Common myeloid progenitor, CD34-positive (primary cell): ENCODE measurements at regions not wholly inside any gene's neighbourhood (a gene's known extent, or its start where the extent isn't known, plus 50 kb on each side); places are given as distances from the start of the nearest gene placed in this dataset.

Experiments used
- CTCF ChIA-PET: fragments of 350-600 bp; sonication (Branson Sonifier 250); formaldehyde crosslinking; loops from one replicate; lab custom pipeline; 2021; ENCODE audit warnings: antibody characterized with exemption; lab: Charles Lee
- POLR2A ChIA-PET: fragments of 350-600 bp; sonication (Branson Sonifier 250); formaldehyde crosslinking; loops from one replicate; lab custom pipeline; 2021; ENCODE audit warnings: antibody characterized with exemption; lab: Charles Lee
- DNase-seq, 3 donors: peaks; one replicate each; pipeline versions ENCODE4 v3.0.0 to v3.0.0-alpha.2; 2013
- H3K27ac ChIP-seq, 2 experiments: 1 replicate in 1 of 2; 2 replicates in 1 of 2; pipeline ENCODE4 v1.7.0; 2013; ENCODE audit warnings: inconsistent platforms in 2 of 2, low read length in 2 of 2, mild to moderate bottlenecking in 2 of 2, low read depth in 1 of 2, moderate library complexity in 1 of 2; ENCODE audit not compliant: severe bottlenecking in 2 of 2, insufficient read depth in 1 of 2, poor library complexity in 1 of 2
- H3K27me3 ChIP-seq, 5 experiments: replicated peaks in 2 of 5; 1 replicate in 3 of 5; 2 replicates in 2 of 5; pipeline versions ENCODE4 v1.6.1 to v1.7.0; 2013; ENCODE audit warnings: low read length in 4 of 5, mild to moderate bottlenecking in 2 of 5, moderate library complexity in 2 of 5, inconsistent platforms in 1 of 5; ENCODE audit not compliant: insufficient read depth in 5 of 5, control insufficient read depth in 4 of 5
- H3K36me3 ChIP-seq, 4 experiments: 1 replicate in 2 of 4; 2 replicates in 2 of 4; pipeline versions ENCODE4 v1.6.1 to v1.7.0; 2013; ENCODE audit warnings: low read length in 3 of 4, control low read depth in 1 of 4, mild to moderate bottlenecking in 1 of 4; ENCODE audit not compliant: control insufficient read depth in 4 of 4, insufficient read depth in 4 of 4
- H3K4me1 ChIP-seq, 4 experiments: 1 replicate in 3 of 4; 2 replicates in 1 of 4; pipeline versions ENCODE4 v1.6.1 to v1.7.1; 2013; ENCODE audit warnings: low read length in 3 of 4, mild to moderate bottlenecking in 3 of 4, control low read depth in 1 of 4, inconsistent platforms in 1 of 4, moderate library complexity in 1 of 4; ENCODE audit not compliant: control insufficient read depth in 4 of 4, insufficient read depth in 4 of 4; ENCODE audit errors: control extremely low read depth in 1 of 4
- H3K4me3 ChIP-seq, 7 experiments: 1 replicate in 4 of 7; 2 replicates in 3 of 7; pipeline versions ENCODE4 v1.5.1 to v1.7.0; 2013; ENCODE audit warnings: mild to moderate bottlenecking in 7 of 7, low read length in 6 of 7, moderate library complexity in 6 of 7, inconsistent platforms in 2 of 7, low read depth in 2 of 7, control low read depth in 1 of 7; ENCODE audit not compliant: insufficient read depth in 4 of 7, control insufficient read depth in 1 of 7; ENCODE audit errors: extremely low read depth in 1 of 7
- H3K9me3 ChIP-seq, 5 experiments: 1 replicate in 4 of 5; 2 replicates in 1 of 5; pipeline versions ENCODE4 v1.6.1 to v1.7.1; 2013; ENCODE audit warnings: low read length in 4 of 5, mild to moderate bottlenecking in 2 of 5, inconsistent platforms in 1 of 5, low read depth in 1 of 5, moderate library complexity in 1 of 5; ENCODE audit not compliant: control insufficient read depth in 4 of 5, insufficient read depth in 2 of 5; ENCODE audit errors: control extremely low read depth in 1 of 5
- WGBS: methylation state at CpG from one replicate; pipeline ENCODE4 v1.1.5; 2013; ENCODE audit not compliant: insufficient coverage; 5-methylcytosine and 5-hydroxymethylcytosine counted together

DNA sequence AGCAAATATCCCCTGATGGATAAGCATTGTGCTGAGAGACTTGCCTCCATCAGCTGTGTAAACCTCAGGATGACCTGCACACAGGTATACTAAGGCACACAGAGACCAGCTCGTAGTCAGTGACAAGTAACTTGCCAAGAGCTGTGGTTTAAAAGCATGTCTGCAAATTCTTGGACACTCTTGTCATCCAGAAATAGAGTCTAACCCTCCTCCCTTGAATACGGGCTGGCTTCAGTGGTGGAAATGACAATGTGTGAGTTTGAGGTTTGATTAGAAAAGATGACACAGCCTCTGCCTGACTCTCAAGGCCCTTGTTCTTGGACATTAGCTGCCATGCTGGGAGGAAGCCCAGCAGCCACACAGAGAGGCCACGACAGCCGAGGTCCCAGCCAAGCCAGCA is 114.4 kb downstream of the GADD45G start:
- 100% methylated on average over 3 of the region's 4 CpGs for WGBS
- H3K27me3 ChIP-seq: no peaks in the 10 kb centered on the region

DNA sequence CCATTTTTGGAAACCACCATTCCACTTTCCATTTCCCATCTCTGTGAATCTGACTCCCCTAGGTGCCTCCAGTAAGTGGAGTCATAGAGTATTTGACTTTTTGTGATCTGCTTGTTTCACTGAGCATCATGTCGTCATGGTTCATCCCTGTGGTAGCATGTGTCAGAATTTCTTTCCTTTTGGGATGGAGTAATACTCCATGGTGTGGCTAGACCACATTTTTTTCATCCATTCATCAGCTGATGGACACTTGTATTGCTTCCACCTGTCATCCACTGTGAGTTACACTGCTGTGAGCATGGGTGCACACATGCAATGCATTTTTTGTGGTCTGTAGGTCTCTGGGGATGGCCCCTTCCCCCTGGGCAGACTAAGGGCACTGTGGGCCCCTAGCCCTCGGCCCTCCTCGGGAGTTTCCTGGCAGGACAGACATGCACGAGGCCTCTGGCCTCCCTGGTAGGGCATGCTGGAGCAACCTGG is 115.9 kb downstream of the GADD45G start:
- CTCF ChIA-PET: no interaction called here

More for the DNA sequence above, 114.4 kb downstream of the GADD45G start:
- Histone ChIP-seq H3K9me3 (peaks cover 0 to 3% (median 0%) of the 10 kb centered on the region in 5 experiments), H3K36me3 (no peaks in the 10 kb centered on the region), H3K27ac (no peak overlapping the region), H3K4me1 (peaks cover 0 to 5% (median 0%) of the 10 kb centered on the region in 4 experiments), H3K4me3 (no peak overlapping the region)
- CTCF ChIA-PET: no interaction called here
- POLR2A ChIA-PET: no interaction called here
- no peak for DNase-seq

DNA sequence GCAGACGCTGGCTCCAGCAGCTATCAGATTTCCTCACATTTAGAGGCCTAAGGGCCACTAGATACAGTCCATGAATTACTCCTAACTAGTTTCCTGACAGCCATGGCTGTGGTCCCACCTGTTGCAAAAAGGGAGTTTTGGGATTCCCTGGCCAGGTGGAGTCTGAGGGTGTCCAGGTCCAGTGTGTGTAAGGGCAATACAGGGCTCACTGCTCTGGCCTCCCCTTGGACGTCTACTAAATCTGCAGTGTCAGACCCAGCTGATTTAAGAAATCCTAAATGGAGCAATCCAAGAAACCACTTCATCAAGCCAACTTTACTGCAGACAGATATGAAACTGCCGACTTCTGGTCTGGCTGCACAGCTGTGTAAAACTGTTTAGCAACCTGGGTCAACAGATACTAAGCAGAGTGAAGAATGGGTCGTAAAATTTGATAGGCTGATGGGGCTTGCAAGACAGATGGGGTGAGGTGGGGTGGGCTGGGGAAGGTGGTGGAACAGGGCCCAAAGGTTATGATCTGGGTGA is 116.4 kb downstream of the GADD45G start:
- 75% methylated on average over 2 of the region's 4 CpGs for WGBS
- Histone ChIP-seq H3K4me3 (no peak overlapping the region), H3K27me3 (no peaks in the 10 kb centered on the region), H3K9me3 (peaks cover 0 to 3% (median 0%) of the 10 kb centered on the region in 5 experiments), H3K4me1 (peaks cover 0 to 5% (median 0%) of the 10 kb centered on the region in 4 experiments), H3K27ac (no peak overlapping the region), H3K36me3 (no peaks in the 10 kb centered on the region)
- POLR2A ChIA-PET: no interaction called here
- CTCF ChIA-PET: no interaction called here
- DNase-seq: no peak

More for the DNA sequence above, 115.9 kb downstream of the GADD45G start:
- Histone ChIP-seq H3K4me3 (no peak overlapping the region), H3K27ac (no peak overlapping the region), H3K36me3 (no peaks in the 10 kb centered on the region), H3K4me1 (peaks cover 0 to 5% (median 0%) of the 10 kb centered on the region in 4 experiments), H3K9me3 (peaks cover 0 to 3% (median 0%) of the 10 kb centered on the region in 5 experiments), H3K27me3 (no peaks in the 10 kb centered on the region)
- WGBS: 70% methylated on average over 4 of the region's 4 CpGs
- DNase-seq: no peak
- POLR2A ChIA-PET: no interaction called here

DNA sequence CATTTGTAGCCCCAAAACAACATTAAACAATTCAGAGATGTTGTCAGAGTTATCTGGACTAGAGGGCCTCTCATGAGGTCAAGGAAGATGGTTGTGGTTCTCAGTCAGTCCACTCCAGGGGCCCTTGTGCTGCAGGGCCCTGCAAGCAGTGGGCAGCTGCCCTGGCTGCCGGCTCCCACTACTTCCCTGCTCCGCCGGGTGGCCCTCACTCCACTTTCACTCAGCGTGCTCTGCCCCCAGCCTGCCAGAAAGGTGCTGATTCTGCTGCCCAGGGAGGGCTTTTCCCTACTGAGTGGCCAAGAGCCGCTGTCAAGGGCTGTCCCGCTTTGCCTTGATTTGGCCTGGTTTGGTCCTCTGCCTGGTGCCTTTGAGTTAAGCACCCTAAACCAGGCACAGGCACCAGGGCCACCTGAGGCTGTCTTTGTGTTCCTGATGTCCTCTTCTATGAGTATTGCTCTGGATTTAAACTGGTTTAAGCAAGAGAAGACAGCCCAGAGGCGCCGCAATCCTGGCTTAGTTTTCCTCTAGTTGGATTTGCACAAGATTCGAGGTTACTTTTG is 117.2 kb downstream of the GADD45G start:
- Histone ChIP-seq H3K36me3 (no peaks in the 10 kb centered on the region), H3K9me3 (peaks cover 0 to 3% (median 0%) of the 10 kb centered on the region in 5 experiments), H3K27ac (no peak overlapping the region), H3K4me3 (no peak overlapping the region), H3K4me1 (peaks cover 0 to 5% (median 0%) of the 10 kb centered on the region in 4 experiments), H3K27me3 (no peaks in the 10 kb centered on the region)
- ChIA-PET POLR2A (no interaction called here), CTCF (no interaction called here)
- 95% methylated on average over 8 of the region's 9 CpGs for WGBS
- DNase-seq: no peak

DNA sequence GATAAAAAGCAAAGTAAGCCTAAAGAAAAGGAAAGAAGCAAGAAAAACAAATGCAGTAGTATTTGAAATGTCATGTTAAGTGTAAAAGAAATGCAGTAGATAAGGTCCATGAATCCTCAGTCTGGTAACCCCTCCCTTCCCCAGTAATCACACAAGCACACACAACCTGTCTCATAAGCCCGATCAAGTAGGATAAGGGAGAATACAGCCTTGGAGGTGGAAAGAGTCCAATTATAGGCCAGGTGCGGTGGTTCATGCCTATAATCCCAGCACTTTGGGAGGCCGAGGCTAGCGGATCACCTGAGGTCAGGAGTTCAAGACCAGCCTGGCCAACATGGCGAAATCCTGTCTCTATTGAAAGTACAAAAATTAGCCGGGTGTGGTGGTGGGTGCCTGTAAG is 117.9 kb downstream of the GADD45G start:
- no peak overlapping the region for H3K27ac ChIP-seq
- no peaks in the 10 kb centered on the region for H3K36me3 ChIP-seq
- H3K4me3 ChIP-seq: no peak overlapping the region
- no peak for DNase-seq
- no peaks in the 10 kb centered on the region for H3K27me3 ChIP-seq
- ChIA-PET POLR2A (no interaction called here), CTCF (no interaction called here)
- WGBS: 90% methylated on average over 5 of the region's 6 CpGs
- peaks cover 0 to under 1% (median 0%) of the 10 kb centered on the region in 5 experiments for H3K9me3 ChIP-seq
- H3K4me1 ChIP-seq: peaks cover 0 to 5% (median 0%) of the 10 kb centered on the region in 4 experiments

DNA sequence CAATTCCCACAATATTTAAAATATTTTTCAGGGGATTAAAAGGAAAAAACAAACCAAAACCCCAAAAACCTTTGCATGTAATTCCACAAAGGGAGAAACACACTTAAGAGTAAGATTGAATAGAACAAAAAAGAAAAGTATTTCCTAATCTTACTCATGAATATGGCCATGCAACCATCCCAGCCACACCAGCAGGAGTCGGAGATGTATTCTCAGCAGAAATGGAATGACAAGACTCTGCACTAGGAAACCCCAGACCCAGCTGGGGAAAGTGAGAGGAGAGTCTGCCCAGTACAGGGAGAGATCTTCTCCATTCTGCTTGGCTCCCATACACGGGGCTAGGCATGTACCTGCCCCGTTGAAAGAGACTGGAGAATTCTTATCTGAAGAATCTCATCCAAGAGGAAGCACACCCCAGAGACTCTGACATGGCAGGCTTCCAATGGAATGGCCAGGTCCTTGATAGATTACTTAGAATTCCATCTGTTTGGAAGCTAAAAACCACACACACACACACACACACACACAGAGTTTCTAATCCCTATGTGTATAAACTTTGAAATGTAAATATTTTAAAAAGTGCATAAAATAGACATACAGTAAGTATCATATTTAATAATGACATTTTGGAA is 118.8 kb downstream of the GADD45G start:
- Histone ChIP-seq H3K36me3 (no peaks in the 10 kb centered on the region), H3K9me3 (no peaks in the 10 kb centered on the region), H3K4me3 (no peak overlapping the region), H3K4me1 (peaks cover 0 to 5% (median 0%) of the 10 kb centered on the region in 4 experiments), H3K27ac (no peak overlapping the region), H3K27me3 (peaks cover 0 to under 1% (median 0%) of the 10 kb centered on the region in 5 experiments)
- DNase-seq: no peak
- WGBS: 49% methylated on average over 3 of the region's 3 CpGs
- POLR2A ChIA-PET: no interaction called here
- CTCF ChIA-PET: no interaction called here

DNA sequence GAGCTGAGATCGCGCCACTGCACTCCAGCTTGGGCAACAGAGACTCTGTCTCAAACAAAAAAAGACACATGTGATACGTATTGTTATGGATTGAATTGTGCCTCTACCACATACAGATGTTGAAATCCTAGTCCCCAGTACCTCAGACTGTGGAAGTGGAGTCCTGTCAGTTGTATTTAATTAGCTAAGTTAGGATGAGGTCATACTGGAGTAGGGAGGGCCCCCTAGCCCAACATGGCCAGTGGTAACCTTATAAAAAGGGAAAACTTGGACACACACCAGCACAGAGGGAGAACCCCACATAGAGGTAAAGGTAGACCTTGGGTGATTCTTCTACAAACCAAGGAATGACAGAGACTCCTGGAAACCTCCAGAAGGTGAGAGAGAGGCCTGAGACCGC is 119.8 kb downstream of the GADD45G start:
- POLR2A ChIA-PET: no interaction called here
- Histone ChIP-seq H3K4me3 (no peak overlapping the region), H3K4me1 (peaks cover 0 to 5% (median 0%) of the 10 kb centered on the region in 4 experiments), H3K27me3 (peaks cover 0 to 1% (median 0%) of the 10 kb centered on the region in 5 experiments), H3K9me3 (no peaks in the 10 kb centered on the region), H3K27ac (no peak overlapping the region), H3K36me3 (no peaks in the 10 kb centered on the region)
- CTCF ChIA-PET: no interaction called here
- 100% methylated on average over 1 of the region's 4 CpGs for WGBS
- DNase-seq: no peak
